Upper lobe of right lung (tissue), 1 donor: ENCODE measurements at regions not wholly inside any gene's neighbourhood (a gene's known extent, or its start where the extent isn't known, plus 50 kb on each side); places are given as distances from the start of the nearest gene placed in this dataset.
"Not testable (repeated sequence)": the region's sequence is repeated elsewhere in the genome, so short reads cannot be mapped to it uniquely, and the experiment has no call there.

ENCODE experiments used
- ATAC-seq: fragments of 200-7000 bp; cut with Tn5 transposase; one replicate; pipeline ENCODE4 v1.9.1; 2020; ENCODE audit warnings: mild to moderate bottlenecking, moderate library complexity
- DNase-seq: peaks from one replicate; pipeline ENCODE4 v3.0.0-alpha.2; 2020
- H3K27ac ChIP-seq: fragments of 200-600 bp; one replicate; pipeline ENCODE4 v1.8.0; 2022
- H3K27me3 ChIP-seq: fragments of 200-600 bp; one replicate; pipeline ENCODE4 v1.8.0; 2022; ENCODE audit warnings: mild to moderate bottlenecking
- H3K36me3 ChIP-seq: fragments of 200-600 bp; one replicate; pipeline ENCODE4 v1.8.0; 2022
- H3K4me1 ChIP-seq: fragments of 200-600 bp; one replicate; pipeline ENCODE4 v1.8.0; 2022
- H3K4me3 ChIP-seq: fragments of 200-600 bp; one replicate; pipeline ENCODE4 v1.8.0; 2022; ENCODE audit warnings: mild to moderate bottlenecking
- H3K9me3 ChIP-seq: fragments of 200-600 bp; one replicate; pipeline ENCODE4 v1.8.0; 2022
- CTCF ChIP-seq: fragments of 200-600 bp; IDR thresholded peaks from one replicate; pipeline ENCODE4 v1.8.0; 2022; ENCODE audit warnings: antibody characterized with exemption
- intact Hi-C: fragments of 100-400 bp; cut with DNase I; formaldehyde crosslinking; loops from one replicate; pipeline ENCODE4 v1.11.0; 2022
- donor health status: DM: no; HTN: yes; CAD: no; lungs with severe emphysema.

- Histone ChIP-seq H3K36me3 (no peaks in the 10 kb centered on the region), H3K27ac (no peak overlapping the region), H3K4me1 (no peaks in the 10 kb centered on the region), H3K4me3 (no peak overlapping the region), H3K27me3 (no peaks in the 10 kb centered on the region), H3K9me3 (no peaks in the 10 kb centered on the region)
- intact Hi-C loops: no loop called here
- TF ChIP-seq CTCF: no peak
- DNase-seq (no peak), ATAC-seq (no peak)
These were observed 72.9 kb upstream of the PAM start for GRCh38 chr5:102682101-102682647.

GRCh38 chr5:102688076-102688475 lies 67.0 kb upstream of the PAM start:
- H3K36me3 ChIP-seq, H3K4me1 ChIP-seq, ATAC-seq, H3K4me3 ChIP-seq, H3K27me3 ChIP-seq, H3K27ac ChIP-seq, DNase-seq, H3K9me3 ChIP-seq, intact Hi-C loops: not testable (repeated sequence)

GRCh38 chr5:102688581-102689342 lies 66.3 kb upstream of the PAM start:
- H3K9me3 ChIP-seq, H3K4me3 ChIP-seq, H3K27ac ChIP-seq, H3K36me3 ChIP-seq, DNase-seq, ATAC-seq, intact Hi-C loops, H3K27me3 ChIP-seq, H3K4me1 ChIP-seq: not testable (repeated sequence)

GRCh38 chr5:102690910-102691309 lies 64.2 kb upstream of the PAM start:
- Histone ChIP-seq H3K4me3 (no peak overlapping the region), H3K36me3 (no peaks in the 10 kb centered on the region), H3K27ac (no peak overlapping the region), H3K4me1 (no peaks in the 10 kb centered on the region), H3K27me3 (no peaks in the 10 kb centered on the region), H3K9me3 (no peaks in the 10 kb centered on the region)
- intact Hi-C loops: no loop called here
- no peak for TF ChIP-seq CTCF
- ATAC-seq (no peak), DNase-seq (no peak)

GRCh38 chr5:102691434-102691833 lies 63.7 kb upstream of the PAM start:
- DNase-seq (no peak), ATAC-seq (no peak)
- Histone ChIP-seq H3K4me1 (no peaks in the 10 kb centered on the region), H3K27me3 (no peaks in the 10 kb centered on the region), H3K27ac (no peak overlapping the region), H3K9me3 (no peaks in the 10 kb centered on the region), H3K4me3 (no peak overlapping the region), H3K36me3 (no peaks in the 10 kb centered on the region)
- intact Hi-C loops: no loop called here
- TF ChIP-seq CTCF: no peak

- Histone ChIP-seq H3K27me3 (no peaks in the 10 kb centered on the region), H3K4me1 (no peaks in the 10 kb centered on the region), H3K36me3 (no peaks in the 10 kb centered on the region), H3K27ac (no peak overlapping the region), H3K4me3 (no peak overlapping the region), H3K9me3 (no peaks in the 10 kb centered on the region)
- TF ChIP-seq CTCF: no peak
- no peak for ATAC-seq
- intact Hi-C loops: no loop called here
- no peak for DNase-seq
These were observed 54.8 kb upstream of the PAM start for GRCh38 chr5:102700120-102700831.
